SK-N-SH treated with all-trans-retinoic acid at 6 μM for 48 hours (cell line): ENCODE measurements at regions not wholly inside any gene's neighbourhood (a gene's known extent, or its start where the extent isn't known, plus 50 kb on each side); places are given as distances from the start of the nearest gene placed in this dataset.
"Not testable (repeated sequence)": the region's sequence is repeated elsewhere in the genome, so short reads cannot be mapped to it uniquely, and the experiment has no call there.

ENCODE experiments used
- ATAC-seq: fragments of 200-7000 bp; cut with Tn5 transposase; 3 replicates; pipeline ENCODE4 v1.9.1; 2020; ENCODE audit warnings: mild to moderate bottlenecking, moderate library complexity
- ARNTL ChIP-seq: fragments of 450-650 bp; formaldehyde crosslinking; IDR thresholded peaks from 2 replicates; pipeline ENCODE4 v1.5.0; 2020; ENCODE audit warnings: low read depth, mild to moderate bottlenecking, moderate library complexity, borderline replicate concordance
- BACH2 ChIP-seq: fragments of 250-450 bp; sonication (Bioruptor Pico); IDR thresholded peaks from 2 replicates; pipeline ENCODE4 v1.9.0; 2021; ENCODE audit warnings: mild to moderate bottlenecking, borderline replicate concordance
- CSDC2 ChIP-seq: fragments of 250-450 bp; sonication (Bioruptor Pico); IDR thresholded peaks from 2 replicates; pipeline ENCODE4 v1.5.0; 2020; ENCODE audit warnings: mild to moderate bottlenecking, moderate library complexity
- ESRRG ChIP-seq: fragments of 250-450 bp; sonication (Bioruptor Pico); IDR thresholded peaks from 2 replicates; pipeline ENCODE4 v1.6.1; 2021; ENCODE audit warnings: mild to moderate bottlenecking
- GLIS3 ChIP-seq: fragments of 250-450 bp; sonication (Bioruptor Pico); IDR thresholded peaks from 2 replicates; pipeline ENCODE4 v1.5.0; 2020; ENCODE audit warnings: mild to moderate bottlenecking, moderate library complexity
- ISL1 ChIP-seq: fragments of 250-450 bp; sonication (Bioruptor Pico); IDR thresholded peaks from 2 replicates; pipeline ENCODE4 v2.1.2; 2022; ENCODE audit warnings: mild to moderate bottlenecking, moderate library complexity
- OSR1 ChIP-seq: fragments of 250-450 bp; sonication (Bioruptor Pico); IDR thresholded peaks from 2 replicates; pipeline ENCODE4 v1.8.0; 2022; ENCODE audit warnings: moderate library complexity, mild to moderate bottlenecking, inconsistent platforms
- PPARA ChIP-seq: fragments of 250-450 bp; sonication (Bioruptor Pico); IDR thresholded peaks from 2 replicates; pipeline ENCODE4 v1.5.0; 2020; ENCODE audit warnings: mild to moderate bottlenecking, borderline replicate concordance
- RARB ChIP-seq: fragments of 250-450 bp; sonication (Bioruptor Pico); IDR thresholded peaks from 2 replicates; pipeline ENCODE4 v1.8.0; 2021; ENCODE audit warnings: mild to moderate bottlenecking, moderate library complexity
- SNAI2 ChIP-seq: fragments of 250-450 bp; sonication (Bioruptor Pico); IDR thresholded peaks from 2 replicates; pipeline ENCODE4 v1.5.0; 2020; ENCODE audit warnings: mild to moderate bottlenecking, moderate library complexity
- TCF4 ChIP-seq: fragments of 250-450 bp; sonication (Bioruptor Pico); IDR thresholded peaks from 2 replicates; pipeline ENCODE4 v1.8.0; 2021; ENCODE audit warnings: mild to moderate bottlenecking, moderate library complexity, borderline replicate concordance
- TOX ChIP-seq: fragments of 250-450 bp; sonication (Bioruptor Pico); IDR thresholded peaks from 2 replicates; pipeline ENCODE4 v1.8.0; 2021; ENCODE audit warnings: mild to moderate bottlenecking, moderate library complexity, borderline replicate concordance
- ZC3H10 ChIP-seq: fragments of 250-450 bp; sonication (Bioruptor Pico); IDR thresholded peaks from 2 replicates; pipeline ENCODE4 v1.5.1; 2021; ENCODE audit warnings: mild to moderate bottlenecking, moderate library complexity
- ZFP30 ChIP-seq: fragments of 450-650 bp; formaldehyde crosslinking; IDR thresholded peaks from 2 replicates; pipeline ENCODE4 v1.5.0; 2022; ENCODE audit warnings: mild to moderate bottlenecking, moderate library complexity
- ZNF565 ChIP-seq: fragments of 450-650 bp; formaldehyde crosslinking; conservative IDR thresholded peaks from 2 replicates; pipeline ENCODE4 v1.5.0; 2020; ENCODE audit warnings: low read depth, mild to moderate bottlenecking, moderate library complexity
- ZNF70 ChIP-seq: fragments of 450-650 bp; formaldehyde crosslinking; IDR thresholded peaks from 2 replicates; pipeline ENCODE4 v1.5.0; 2020; ENCODE audit warnings: mild to moderate bottlenecking, moderate library complexity
- ZNF8 ChIP-seq: fragments of 450-650 bp; formaldehyde crosslinking; IDR thresholded peaks from 2 replicates; pipeline ENCODE4 v1.5.0; 2020; ENCODE audit warnings: mild to moderate bottlenecking, moderate library complexity
- TF ChIP-seq, protein P1 (sequence below): fragments of 250-450 bp; sonication (Bioruptor Pico); IDR thresholded peaks from 2 replicates; pipeline ENCODE4 v1.5.0; 2020; ENCODE audit warnings: mild to moderate bottlenecking, moderate library complexity
- TF ChIP-seq, protein P2 (sequence below): fragments of 250-450 bp; sonication (Bioruptor Pico); IDR thresholded peaks from 2 replicates; pipeline ENCODE4 v1.8.0; 2020; ENCODE audit warnings: mild to moderate bottlenecking, moderate library complexity, borderline replicate concordance
- TF ChIP-seq, protein P3 (sequence below): fragments of 250-450 bp; sonication (Bioruptor Pico); IDR thresholded peaks from 2 replicates; pipeline ENCODE4 v1.5.1; 2020; ENCODE audit warnings: low read depth, mild to moderate bottlenecking, moderate library complexity
- TF ChIP-seq, protein P4 (sequence below): fragments of 250-450 bp; sonication (Bioruptor Pico); IDR thresholded peaks from 2 replicates; pipeline ENCODE4 v1.5.1; 2021; ENCODE audit warnings: mild to moderate bottlenecking, moderate library complexity

DNA sequence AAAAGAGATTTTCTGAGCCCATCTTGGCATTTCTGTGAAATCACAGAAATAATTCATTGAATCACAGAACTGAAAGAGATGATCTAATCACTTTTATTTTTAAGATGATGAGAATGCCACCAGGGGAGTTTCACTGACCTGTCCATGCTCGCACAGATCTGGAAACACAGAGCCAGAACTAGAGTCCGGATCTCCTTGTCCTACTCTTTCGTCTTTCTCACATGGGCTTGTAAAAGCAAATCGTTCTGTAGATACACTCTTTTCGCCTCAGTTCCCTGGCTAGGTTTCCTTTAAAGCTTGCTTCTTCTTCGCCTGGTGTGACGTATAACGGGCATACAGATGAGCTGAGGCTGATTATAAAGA lies 122.5 kb upstream of the SPRED1 start:
- peak; percentile 18 for ATAC-seq
- TF ChIP-seq RARB (CRISPR knock-in tag) (no peak), TOX (CRISPR knock-in tag) (no peak), OSR1 (CRISPR knock-in tag) (no peak), ZFP30 (CRISPR knock-in tag) (no peak), ZC3H10 (CRISPR knock-in tag) (no peak), SNAI2 (CRISPR knock-in tag) (no peak), TCF4 (no peak), ARNTL (CRISPR knock-in tag) (no peak), ESRRG (CRISPR knock-in tag) (no peak), BACH2 (CRISPR knock-in tag) (no peak)
- TF ChIP-seq, protein P1, sequence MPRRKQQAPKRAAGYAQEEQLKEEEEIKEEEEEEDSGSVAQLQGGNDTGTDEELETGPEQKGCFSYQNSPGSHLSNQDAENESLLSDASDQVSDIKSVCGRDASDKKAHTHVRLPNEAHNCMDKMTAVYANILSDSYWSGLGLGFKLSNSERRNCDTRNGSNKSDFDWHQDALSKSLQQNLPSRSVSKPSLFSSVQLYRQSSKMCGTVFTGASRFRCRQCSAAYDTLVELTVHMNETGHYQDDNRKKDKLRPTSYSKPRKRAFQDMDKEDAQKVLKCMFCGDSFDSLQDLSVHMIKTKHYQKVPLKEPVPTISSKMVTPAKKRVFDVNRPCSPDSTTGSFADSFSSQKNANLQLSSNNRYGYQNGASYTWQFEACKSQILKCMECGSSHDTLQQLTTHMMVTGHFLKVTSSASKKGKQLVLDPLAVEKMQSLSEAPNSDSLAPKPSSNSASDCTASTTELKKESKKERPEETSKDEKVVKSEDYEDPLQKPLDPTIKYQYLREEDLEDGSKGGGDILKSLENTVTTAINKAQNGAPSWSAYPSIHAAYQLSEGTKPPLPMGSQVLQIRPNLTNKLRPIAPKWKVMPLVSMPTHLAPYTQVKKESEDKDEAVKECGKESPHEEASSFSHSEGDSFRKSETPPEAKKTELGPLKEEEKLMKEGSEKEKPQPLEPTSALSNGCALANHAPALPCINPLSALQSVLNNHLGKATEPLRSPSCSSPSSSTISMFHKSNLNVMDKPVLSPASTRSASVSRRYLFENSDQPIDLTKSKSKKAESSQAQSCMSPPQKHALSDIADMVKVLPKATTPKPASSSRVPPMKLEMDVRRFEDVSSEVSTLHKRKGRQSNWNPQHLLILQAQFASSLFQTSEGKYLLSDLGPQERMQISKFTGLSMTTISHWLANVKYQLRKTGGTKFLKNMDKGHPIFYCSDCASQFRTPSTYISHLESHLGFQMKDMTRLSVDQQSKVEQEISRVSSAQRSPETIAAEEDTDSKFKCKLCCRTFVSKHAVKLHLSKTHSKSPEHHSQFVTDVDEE (CRISPR knock-in tag): no peak
- TF ChIP-seq, protein P2, sequence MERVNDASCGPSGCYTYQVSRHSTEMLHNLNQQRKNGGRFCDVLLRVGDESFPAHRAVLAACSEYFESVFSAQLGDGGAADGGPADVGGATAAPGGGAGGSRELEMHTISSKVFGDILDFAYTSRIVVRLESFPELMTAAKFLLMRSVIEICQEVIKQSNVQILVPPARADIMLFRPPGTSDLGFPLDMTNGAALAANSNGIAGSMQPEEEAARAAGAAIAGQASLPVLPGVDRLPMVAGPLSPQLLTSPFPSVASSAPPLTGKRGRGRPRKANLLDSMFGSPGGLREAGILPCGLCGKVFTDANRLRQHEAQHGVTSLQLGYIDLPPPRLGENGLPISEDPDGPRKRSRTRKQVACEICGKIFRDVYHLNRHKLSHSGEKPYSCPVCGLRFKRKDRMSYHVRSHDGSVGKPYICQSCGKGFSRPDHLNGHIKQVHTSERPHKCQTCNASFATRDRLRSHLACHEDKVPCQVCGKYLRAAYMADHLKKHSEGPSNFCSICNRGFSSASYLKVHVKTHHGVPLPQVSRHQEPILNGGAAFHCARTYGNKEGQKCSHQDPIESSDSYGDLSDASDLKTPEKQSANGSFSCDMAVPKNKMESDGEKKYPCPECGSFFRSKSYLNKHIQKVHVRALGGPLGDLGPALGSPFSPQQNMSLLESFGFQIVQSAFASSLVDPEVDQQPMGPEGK (CRISPR knock-in tag): no peak

DNA sequence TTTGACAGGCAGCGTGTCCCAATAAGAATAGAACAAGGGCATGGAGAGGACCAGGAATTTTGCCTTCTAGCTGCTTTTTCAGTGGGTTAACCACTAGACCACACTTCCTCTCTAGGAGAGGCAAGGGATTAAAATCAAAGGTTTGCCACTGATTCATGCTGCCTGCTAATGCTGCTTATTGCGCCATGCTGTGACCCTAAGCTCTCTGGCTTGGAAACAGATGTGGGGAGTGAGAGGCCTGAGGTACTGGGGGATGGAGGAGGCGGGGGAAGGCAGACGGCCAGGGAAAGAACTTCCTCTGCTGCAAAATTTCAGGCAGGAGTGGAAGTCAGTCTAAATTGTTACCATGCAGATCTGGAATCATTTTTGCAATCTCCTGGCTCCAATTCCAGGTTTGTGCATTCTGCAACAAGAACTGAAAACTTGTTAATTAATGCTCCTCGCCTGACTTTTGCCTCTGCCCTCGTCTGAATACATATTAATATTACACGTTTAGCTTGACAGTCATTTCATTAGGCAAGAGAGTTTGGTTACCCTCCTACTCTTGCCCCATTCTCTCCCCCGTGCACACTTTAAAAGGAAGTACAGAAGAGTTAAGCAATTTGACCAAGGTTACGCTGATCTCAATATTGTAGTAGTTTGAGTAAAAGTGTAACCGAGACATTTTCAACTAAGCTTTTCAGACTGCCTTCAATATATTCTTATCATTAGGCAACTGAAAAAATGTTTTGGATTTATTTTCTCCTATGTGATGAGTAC lies 121.7 kb upstream of the SPRED1 start:
- peak; percentile 26 for ATAC-seq
- no peak for TF ChIP-seq OSR1 (CRISPR knock-in tag)
- TF ChIP-seq, protein P3, sequence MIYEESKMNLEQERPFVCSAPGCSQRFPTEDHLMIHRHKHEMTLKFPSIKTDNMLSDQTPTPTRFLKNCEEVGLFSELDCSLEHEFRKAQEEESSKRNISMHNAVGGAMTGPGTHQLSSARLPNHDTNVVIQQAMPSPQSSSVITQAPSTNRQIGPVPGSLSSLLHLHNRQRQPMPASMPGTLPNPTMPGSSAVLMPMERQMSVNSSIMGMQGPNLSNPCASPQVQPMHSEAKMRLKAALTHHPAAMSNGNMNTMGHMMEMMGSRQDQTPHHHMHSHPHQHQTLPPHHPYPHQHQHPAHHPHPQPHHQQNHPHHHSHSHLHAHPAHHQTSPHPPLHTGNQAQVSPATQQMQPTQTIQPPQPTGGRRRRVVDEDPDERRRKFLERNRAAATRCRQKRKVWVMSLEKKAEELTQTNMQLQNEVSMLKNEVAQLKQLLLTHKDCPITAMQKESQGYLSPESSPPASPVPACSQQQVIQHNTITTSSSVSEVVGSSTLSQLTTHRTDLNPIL (CRISPR knock-in tag): no peak
- no peak for TF ChIP-seq TOX (CRISPR knock-in tag)
- TF ChIP-seq ZNF70 (CRISPR knock-in tag): no peak

DNA sequence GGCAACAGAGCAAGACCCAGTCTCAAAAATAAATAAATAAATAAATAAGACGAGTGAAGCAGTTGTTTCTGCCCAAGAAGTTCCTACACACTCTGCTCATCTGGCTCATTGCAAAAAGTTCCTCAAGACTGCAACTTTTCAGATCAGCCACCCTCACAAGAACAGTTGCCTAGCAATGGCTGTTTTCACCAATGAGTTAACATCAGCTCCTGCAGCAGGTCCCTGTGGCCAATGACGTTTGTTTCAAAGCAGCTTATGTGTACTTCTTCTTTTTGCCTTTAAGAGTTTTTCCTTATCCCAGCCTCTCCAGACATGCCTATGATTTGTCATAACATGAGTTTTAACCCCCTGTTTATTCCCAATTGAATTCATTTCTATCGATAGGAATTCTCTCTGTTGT lies 118.4 kb upstream of the SPRED1 start:
- TF ChIP-seq, protein P4, sequence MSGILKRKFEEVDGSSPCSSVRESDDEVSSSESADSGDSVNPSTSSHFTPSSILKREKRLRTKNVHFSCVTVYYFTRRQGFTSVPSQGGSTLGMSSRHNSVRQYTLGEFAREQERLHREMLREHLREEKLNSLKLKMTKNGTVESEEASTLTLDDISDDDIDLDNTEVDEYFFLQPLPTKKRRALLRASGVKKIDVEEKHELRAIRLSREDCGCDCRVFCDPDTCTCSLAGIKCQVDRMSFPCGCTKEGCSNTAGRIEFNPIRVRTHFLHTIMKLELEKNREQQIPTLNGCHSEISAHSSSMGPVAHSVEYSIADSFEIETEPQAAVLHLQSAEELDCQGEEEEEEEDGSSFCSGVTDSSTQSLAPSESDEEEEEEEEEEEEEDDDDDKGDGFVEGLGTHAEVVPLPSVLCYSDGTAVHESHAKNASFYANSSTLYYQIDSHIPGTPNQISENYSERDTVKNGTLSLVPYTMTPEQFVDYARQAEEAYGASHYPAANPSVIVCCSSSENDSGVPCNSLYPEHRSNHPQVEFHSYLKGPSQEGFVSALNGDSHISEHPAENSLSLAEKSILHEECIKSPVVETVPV (CRISPR knock-in tag): no peak
- TF ChIP-seq CSDC2 (CRISPR knock-in tag): no peak
- no peak for TF ChIP-seq ARNTL (CRISPR knock-in tag)
- no peak for TF ChIP-seq ISL1 (CRISPR knock-in tag)
- TF ChIP-seq ZNF565: no peak
- TF ChIP-seq GLIS3 (CRISPR knock-in tag): no peak
- ATAC-seq: no peak

DNA sequence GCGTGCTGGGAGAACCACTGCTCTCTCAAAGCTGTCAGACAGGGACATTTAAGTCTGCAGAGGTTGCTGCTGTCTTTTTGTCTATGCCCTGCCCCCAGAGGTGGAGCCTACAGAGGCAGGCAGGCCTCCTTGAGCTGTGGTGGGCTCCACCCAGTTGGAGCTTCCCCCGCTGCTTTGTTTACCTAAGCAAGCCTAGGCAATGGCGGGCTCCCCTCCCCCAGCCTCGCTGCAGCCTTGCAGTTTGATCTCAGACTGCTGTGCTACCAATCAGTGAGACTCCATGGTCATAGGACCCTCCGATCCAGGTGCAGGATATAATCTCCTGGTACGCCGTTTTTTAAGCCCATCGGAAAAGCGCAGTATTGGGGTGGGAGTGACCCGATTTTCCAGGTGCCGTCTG lies 110.4 kb upstream of the SPRED1 start:
- not testable (repeated sequence) for ATAC-seq

DNA sequence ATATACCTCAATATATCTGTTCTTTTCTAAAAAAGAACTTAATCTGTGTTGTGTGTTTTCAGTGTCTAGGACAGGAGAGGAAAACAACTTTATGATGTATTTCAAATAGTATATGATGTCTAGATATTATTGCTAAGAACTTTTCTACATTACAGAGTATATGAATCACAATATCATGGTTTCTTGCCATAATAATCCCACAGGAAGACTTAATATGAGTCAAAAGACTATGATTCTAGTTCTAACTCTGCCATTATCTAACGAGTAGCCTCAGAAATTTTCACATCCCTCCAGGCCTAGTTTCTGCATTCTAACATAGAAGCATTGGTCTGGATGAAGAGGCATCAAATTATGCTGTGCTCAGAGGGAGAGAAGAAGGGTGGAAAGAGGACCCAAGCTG lies 107.7 kb upstream of the SPRED1 start:
- ATAC-seq: no peak
- TF ChIP-seq, protein P3 (CRISPR knock-in tag): no peak
- TF ChIP-seq TOX (CRISPR knock-in tag) (no peak), ISL1 (CRISPR knock-in tag) (no peak), ZNF8 (CRISPR knock-in tag) (no peak), ZC3H10 (CRISPR knock-in tag) (no peak), ZNF70 (CRISPR knock-in tag) (no peak), TCF4 (no peak), ZFP30 (CRISPR knock-in tag) (no peak), RARB (CRISPR knock-in tag) (no peak), PPARA (CRISPR knock-in tag) (no peak)
- TF ChIP-seq, protein P1 (CRISPR knock-in tag): no peak
